HCT116 (cell line): ENCODE measurements at regions not wholly inside any gene's neighbourhood (a gene's known extent, or its start where the extent isn't known, plus 50 kb on each side); places are given as distances from the start of the nearest gene placed in this dataset.

Source experiments
- ATAC-seq: fragments of 200-7000 bp; cut with Tn5 transposase; 2 replicates; pipeline ENCODE4 v1.9.1; 2020; ENCODE audit warnings: mild to moderate bottlenecking, moderate library complexity
- BruUV-seq: library from RNA; stranded (reverse); fragments of 400-500 nt; replicated peaks from 2 replicates; lab custom pipeline; 2021; lab: Mats Ljungman, UMichigan
- CTCF ChIA-PET: fragments of 300-600 bp; sonication (Branson Sonifier 250); formaldehyde crosslinking; loops from one replicate; lab custom pipeline; 2021; ENCODE audit warnings: antibody characterized with exemption; lab: Charles Lee
- POLR2A ChIA-PET: fragments of 300-600, 350-600 bp; sonication (Branson Sonifier 250); formaldehyde crosslinking; loops from one replicate; lab custom pipeline; 2021; ENCODE audit warnings: antibody characterized with exemption; lab: Charles Lee
- RAD21 ChIA-PET, 2 experiments: fragments of 300-600 bp; sonication (Branson Sonifier 250); formaldehyde crosslinking; loops; one replicate each; lab custom pipeline; 2023; ENCODE audit warnings: low total read pairs in 2 of 2; ENCODE audit not compliant: uncharacterized antibody in 2 of 2, unreplicated experiment in 2 of 2, low non-redundant PET in 1 of 2; lab: Charles Lee
- DNase-seq: peaks from one replicate; pipeline ENCODE4 v3.0.0-alpha.2; 2010; ENCODE audit warnings: low read depth, low spot score
- H2AFZ ChIP-seq: fragments of 200-600 bp; shearing (Covaris generic), sonication (generic); 2 replicates; pipeline ENCODE4 v1.6.1; 2017; ENCODE audit warnings: low read depth, mixed run types, mixed read lengths, antibody characterized with exemption, low read length; ENCODE audit not compliant: poor library complexity, severe bottlenecking
- H3K27ac ChIP-seq: 2 replicates; pipeline ENCODE4 v1.5.1; 2012; ENCODE audit warnings: low read depth, low read length
- H3K27me3 ChIP-seq: fragments of 200-600 bp; sonication (generic); 2 replicates; pipeline ENCODE4 v1.6.1; 2016; ENCODE audit warnings: mixed run types, low read length, mixed read lengths; ENCODE audit not compliant: insufficient read depth
- H3K36me3 ChIP-seq, 2 experiments: fragments of 200-500 bp in 1 of 2; fragments of 200-600 bp in 1 of 2; sonication (Bioruptor generic) in 1 of 2; sonication (generic) in 1 of 2; 2 replicates each; pipeline versions ENCODE4 v1.5.1 to v1.6.1; 2014 to 2016; ENCODE audit warnings: low read length in 2 of 2, inconsistent platforms in 1 of 2, mixed read lengths in 1 of 2, mixed run types in 1 of 2; ENCODE audit not compliant: insufficient read depth in 2 of 2, control insufficient read depth in 1 of 2
- H3K4me1 ChIP-seq, 2 experiments: fragments of 200-600 bp in 1 of 2; sonication (generic) in 1 of 2; 2 replicates each; pipeline versions ENCODE4 v1.5.1 to v1.6.1; 2012 to 2017; ENCODE audit warnings: low read length in 2 of 2, inconsistent platforms in 1 of 2, mild to moderate bottlenecking in 1 of 2, mixed read lengths in 1 of 2, mixed run types in 1 of 2, moderate library complexity in 1 of 2; ENCODE audit not compliant: insufficient read depth in 2 of 2, control insufficient read depth in 1 of 2
- H3K4me2 ChIP-seq: fragments of 200-600 bp; sonication (generic); 2 replicates; pipeline ENCODE4 v1.6.1; 2017; ENCODE audit warnings: mixed run types, low read length, mixed read lengths
- H3K4me3 ChIP-seq, 2 experiments: fragments of 200-600 bp in 1 of 2; sonication (generic) in 1 of 2; replicated peaks in 1 of 2; 2 replicates each; pipeline ENCODE4 v1.5.1; 2011 to 2016; ENCODE audit warnings: low read length in 2 of 2, control low read depth in 1 of 2, low read depth in 1 of 2, mild to moderate bottlenecking in 1 of 2, mixed read lengths in 1 of 2, mixed run types in 1 of 2
- H3K79me2 ChIP-seq: fragments of 200-600 bp; sonication (generic); 2 replicates; pipeline ENCODE4 v1.6.1; 2017; ENCODE audit warnings: mild to moderate bottlenecking, mixed run types, low read length, moderate library complexity, mixed read lengths; ENCODE audit not compliant: insufficient read depth
- H3K9ac ChIP-seq: fragments of 200-600 bp; sonication (generic); 2 replicates; pipeline ENCODE4 v1.6.1; 2016; ENCODE audit warnings: low read length, mixed read lengths
- H3K9me2 ChIP-seq: fragments of 200-600 bp; sonication (generic), shearing (Covaris generic); 2 replicates; pipeline ENCODE4 v1.6.1; 2017; ENCODE audit warnings: mixed run types, mild to moderate bottlenecking, moderate library complexity; ENCODE audit not compliant: insufficient read depth
- H3K9me3 ChIP-seq, 2 experiments: fragments of 200-500 bp in 1 of 2; fragments of 200-600 bp in 1 of 2; sonication (Bioruptor generic) in 1 of 2; sonication (generic) in 1 of 2; 2 replicates each; pipeline ENCODE4 v1.6.1; 2014 to 2017; ENCODE audit warnings: low read length in 2 of 2, mixed read lengths in 2 of 2, inconsistent platforms in 1 of 2, low read depth in 1 of 2, mild to moderate bottlenecking in 1 of 2, mixed run types in 1 of 2, moderate library complexity in 1 of 2; ENCODE audit not compliant: control insufficient read depth in 1 of 2, insufficient read depth in 1 of 2
- H4K20me1 ChIP-seq: fragments of 200-600 bp; sonication (generic), shearing (Covaris generic); 2 replicates; pipeline ENCODE4 v1.6.1; 2017; ENCODE audit warnings: mixed run types, mild to moderate bottlenecking, moderate library complexity; ENCODE audit not compliant: insufficient read depth
- CBX3 ChIP-seq: IDR thresholded peaks from 2 replicates; pipeline ENCODE4 v1.6.1; 2012; ENCODE audit warnings: low read depth
- CEBPB ChIP-seq: IDR thresholded peaks from 2 replicates; pipeline ENCODE4 v1.6.1; 2012; ENCODE audit warnings: low read depth
- ELF1 ChIP-seq: IDR thresholded peaks from 2 replicates; pipeline ENCODE4 v1.6.1; 2012; ENCODE audit warnings: low read depth, borderline replicate concordance
- EZH2phosphoT487 ChIP-seq: fragments of 200-600 bp; IDR thresholded peaks from 2 replicates; pipeline ENCODE4 v1.6.1; 2018; ENCODE audit warnings: antibody characterized with exemption, borderline replicate concordance
- JUND ChIP-seq: IDR thresholded peaks from 2 replicates; pipeline ENCODE4 v1.6.1; 2012
- POLR2AphosphoS5 ChIP-seq: IDR thresholded peaks from 2 replicates; pipeline ENCODE4 v1.6.1; 2011; ENCODE audit warnings: mild to moderate bottlenecking, low read depth, low read length, moderate library complexity
- RAD21 ChIP-seq: IDR thresholded peaks from 2 replicates; pipeline ENCODE4 v1.6.1; 2012; ENCODE audit warnings: low read depth, mild to moderate bottlenecking
- SP1 ChIP-seq: IDR thresholded peaks from 2 replicates; pipeline ENCODE4 v1.6.1; 2012; ENCODE audit warnings: low read depth
- SRF ChIP-seq: IDR thresholded peaks from 2 replicates; pipeline ENCODE4 v1.6.1; 2012; ENCODE audit warnings: low read depth
- TCF7L2 ChIP-seq: IDR thresholded peaks from 2 replicates; pipeline ENCODE4 v1.7.0; 2011; ENCODE audit warnings: borderline replicate concordance, inconsistent platforms; ENCODE audit not compliant: insufficient read depth, insufficient read length; ENCODE audit errors: extremely low read depth
- YY1 ChIP-seq: IDR thresholded peaks from 2 replicates; pipeline ENCODE4 v1.6.1; 2011; ENCODE audit warnings: low read length, low read depth, moderate library complexity, mild to moderate bottlenecking; ENCODE audit not compliant: insufficient replicate concordance; ENCODE audit errors: extremely low read depth
- ZNF274 ChIP-seq: fragments of 200-500 bp; sonication (Bioruptor generic); IDR thresholded peaks from 2 replicates; pipeline ENCODE4 v1.6.1; 2014; ENCODE audit warnings: mild to moderate bottlenecking, low read depth, low read length, inconsistent platforms
- intact Hi-C: fragments of 100-400 bp; cut with micrococcal nuclease; formaldehyde crosslinking; loops from 2 replicates; pipeline ENCODE4 v1.10.0; 2022
- TF ChIP-seq, protein P1 (sequence below): IDR thresholded peaks from 2 replicates; pipeline ENCODE4 v1.6.1; 2012
- TF ChIP-seq, protein P2 (sequence below), 3 experiments: fragments of 200-600 bp in 1 of 3; sonication (generic) in 1 of 3; IDR thresholded peaks in 2 of 3; conservative IDR thresholded peaks in 1 of 3; 2 replicates each; pipeline ENCODE4 v1.5.1; 2012 to 2017; ENCODE audit warnings: low read depth in 2 of 3, low read length in 2 of 3, antibody characterized with exemption in 1 of 3, borderline replicate concordance in 1 of 3, control low read depth in 1 of 3, mild to moderate bottlenecking in 1 of 3, mixed read lengths in 1 of 3, mixed run types in 1 of 3, moderate library complexity in 1 of 3; ENCODE audit not compliant: insufficient read depth in 1 of 3
- TF ChIP-seq, protein P3 (sequence below): IDR thresholded peaks from 2 replicates; pipeline ENCODE4 v1.6.1; 2012; ENCODE audit warnings: low read depth

DNA sequence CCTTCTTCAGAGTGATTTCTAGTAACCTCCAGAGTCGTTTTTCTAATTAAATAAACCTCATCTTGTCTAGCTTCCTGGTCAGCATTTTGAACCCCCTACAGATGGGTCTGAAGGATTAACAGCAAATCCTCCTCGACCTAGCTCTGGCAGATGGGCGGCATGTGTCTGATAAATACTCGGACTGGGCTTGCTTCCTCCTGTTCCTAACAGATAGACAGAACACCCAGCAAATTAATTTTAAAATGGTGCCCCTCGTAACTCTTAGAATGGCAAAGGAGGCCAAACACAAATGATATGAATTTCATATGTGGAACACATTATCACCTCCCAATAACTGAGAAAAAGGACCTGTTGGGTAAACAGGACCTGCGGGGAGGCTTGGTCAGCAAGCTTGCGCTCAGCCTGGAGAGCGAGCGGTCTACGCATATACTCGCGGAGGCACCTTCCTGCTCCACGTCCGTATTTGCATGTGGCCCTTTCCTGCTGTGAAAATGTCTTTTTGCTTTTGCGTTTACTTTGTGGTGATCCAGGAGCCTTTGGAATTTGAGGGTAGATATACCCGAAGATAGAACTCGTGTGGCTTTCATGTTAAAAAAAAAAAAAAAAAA, 79.6 kb downstream of the OTX2 start (continued):
- TF ChIP-seq ELF1 (no peak), CEBPB (no peak)

DNA sequence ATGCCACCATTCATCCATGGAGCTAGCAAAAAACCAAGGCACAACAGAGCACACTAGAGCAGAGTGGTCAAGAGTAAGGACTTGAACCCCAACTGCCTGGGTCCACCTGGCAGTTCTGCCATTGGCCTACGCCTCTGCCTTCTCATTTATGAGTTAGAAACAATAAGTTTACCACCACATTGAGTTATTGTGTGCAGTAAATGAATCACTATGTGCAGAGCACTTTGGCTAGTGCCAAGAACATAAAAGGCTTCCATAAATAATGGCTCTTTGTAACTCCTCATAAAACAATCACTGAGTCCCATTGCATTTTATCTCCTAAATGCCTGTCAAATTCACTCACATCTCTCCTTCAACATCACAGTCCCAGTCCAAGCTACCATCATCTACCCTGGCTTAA, 86.3 kb downstream of the OTX2 start:
- POLR2A ChIA-PET = no interaction called here
- no peak overlapping the region for H3K4me3 ChIP-seq
- TF ChIP-seq POLR2AphosphoS5 (no peak), ELF1 (no peak), ZNF274 (no peak), JUND (no peak), EZH2phosphoT487 (no peak), SRF (no peak), CEBPB (no peak), YY1 (no peak), TCF7L2 (no peak), SP1 (no peak), CBX3 (no peak), RAD21 (no peak)
- TF ChIP-seq, protein P1, sequence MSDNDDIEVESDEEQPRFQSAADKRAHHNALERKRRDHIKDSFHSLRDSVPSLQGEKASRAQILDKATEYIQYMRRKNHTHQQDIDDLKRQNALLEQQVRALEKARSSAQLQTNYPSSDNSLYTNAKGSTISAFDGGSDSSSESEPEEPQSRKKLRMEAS = no peak
- TF ChIP-seq, protein P2, sequence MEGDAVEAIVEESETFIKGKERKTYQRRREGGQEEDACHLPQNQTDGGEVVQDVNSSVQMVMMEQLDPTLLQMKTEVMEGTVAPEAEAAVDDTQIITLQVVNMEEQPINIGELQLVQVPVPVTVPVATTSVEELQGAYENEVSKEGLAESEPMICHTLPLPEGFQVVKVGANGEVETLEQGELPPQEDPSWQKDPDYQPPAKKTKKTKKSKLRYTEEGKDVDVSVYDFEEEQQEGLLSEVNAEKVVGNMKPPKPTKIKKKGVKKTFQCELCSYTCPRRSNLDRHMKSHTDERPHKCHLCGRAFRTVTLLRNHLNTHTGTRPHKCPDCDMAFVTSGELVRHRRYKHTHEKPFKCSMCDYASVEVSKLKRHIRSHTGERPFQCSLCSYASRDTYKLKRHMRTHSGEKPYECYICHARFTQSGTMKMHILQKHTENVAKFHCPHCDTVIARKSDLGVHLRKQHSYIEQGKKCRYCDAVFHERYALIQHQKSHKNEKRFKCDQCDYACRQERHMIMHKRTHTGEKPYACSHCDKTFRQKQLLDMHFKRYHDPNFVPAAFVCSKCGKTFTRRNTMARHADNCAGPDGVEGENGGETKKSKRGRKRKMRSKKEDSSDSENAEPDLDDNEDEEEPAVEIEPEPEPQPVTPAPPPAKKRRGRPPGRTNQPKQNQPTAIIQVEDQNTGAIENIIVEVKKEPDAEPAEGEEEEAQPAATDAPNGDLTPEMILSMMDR (IDR thresholded peaks at IDR 0.05 in 2 of 3, conservative IDR thresholded peaks at IDR 0.05 in 1 of 3; ENCODE audit: borderline replicate concordance in 1 of 3, insufficient read depth in 1 of 3, low read depth in 2 of 3, low read length in 2 of 3) = no peak
- TF ChIP-seq, protein P3, sequence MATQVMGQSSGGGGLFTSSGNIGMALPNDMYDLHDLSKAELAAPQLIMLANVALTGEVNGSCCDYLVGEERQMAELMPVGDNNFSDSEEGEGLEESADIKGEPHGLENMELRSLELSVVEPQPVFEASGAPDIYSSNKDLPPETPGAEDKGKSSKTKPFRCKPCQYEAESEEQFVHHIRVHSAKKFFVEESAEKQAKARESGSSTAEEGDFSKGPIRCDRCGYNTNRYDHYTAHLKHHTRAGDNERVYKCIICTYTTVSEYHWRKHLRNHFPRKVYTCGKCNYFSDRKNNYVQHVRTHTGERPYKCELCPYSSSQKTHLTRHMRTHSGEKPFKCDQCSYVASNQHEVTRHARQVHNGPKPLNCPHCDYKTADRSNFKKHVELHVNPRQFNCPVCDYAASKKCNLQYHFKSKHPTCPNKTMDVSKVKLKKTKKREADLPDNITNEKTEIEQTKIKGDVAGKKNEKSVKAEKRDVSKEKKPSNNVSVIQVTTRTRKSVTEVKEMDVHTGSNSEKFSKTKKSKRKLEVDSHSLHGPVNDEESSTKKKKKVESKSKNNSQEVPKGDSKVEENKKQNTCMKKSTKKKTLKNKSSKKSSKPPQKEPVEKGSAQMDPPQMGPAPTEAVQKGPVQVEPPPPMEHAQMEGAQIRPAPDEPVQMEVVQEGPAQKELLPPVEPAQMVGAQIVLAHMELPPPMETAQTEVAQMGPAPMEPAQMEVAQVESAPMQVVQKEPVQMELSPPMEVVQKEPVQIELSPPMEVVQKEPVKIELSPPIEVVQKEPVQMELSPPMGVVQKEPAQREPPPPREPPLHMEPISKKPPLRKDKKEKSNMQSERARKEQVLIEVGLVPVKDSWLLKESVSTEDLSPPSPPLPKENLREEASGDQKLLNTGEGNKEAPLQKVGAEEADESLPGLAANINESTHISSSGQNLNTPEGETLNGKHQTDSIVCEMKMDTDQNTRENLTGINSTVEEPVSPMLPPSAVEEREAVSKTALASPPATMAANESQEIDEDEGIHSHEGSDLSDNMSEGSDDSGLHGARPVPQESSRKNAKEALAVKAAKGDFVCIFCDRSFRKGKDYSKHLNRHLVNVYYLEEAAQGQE = no peak
- TF ChIP-seq, all 23 proteins: peak for 0
- Histone ChIP-seq H3K9me2 (no peaks in the 10 kb centered on the region), H3K27me3 (peaks cover 23% of the 10 kb centered on the region), H3K27ac (no peak overlapping the region), H3K4me1 (no peaks in the 10 kb centered on the region), H3K4me2 (no peak overlapping the region), H3K9ac (no peak overlapping the region), H3K9me3 (no peaks in the 10 kb centered on the region), H2AFZ (no peak overlapping the region), H4K20me1 (no peaks in the 10 kb centered on the region), H3K36me3 (no peaks in the 10 kb centered on the region), H3K79me2 (no peaks in the 10 kb centered on the region)
- ATAC-seq (no peak), DNase-seq (no peak)
- intact Hi-C loops = no loop called here
- no TSS peak for BruUV-seq
- ChIA-PET RAD21 (no interaction called here), CTCF (no interaction called here)
